IPS-15b (cell line): ENCODE measurements at regions not wholly inside any gene's neighbourhood (a gene's known extent, or its start where the extent isn't known, plus 50 kb on each side); places are given as distances from the start of the nearest gene placed in this dataset.

ENCODE experiments used
- H3K27me3 ChIP-seq: one replicate; pipeline ENCODE4 v1.6.1; 2013; ENCODE audit warnings: low read length; ENCODE audit not compliant: control insufficient read depth, insufficient read depth
- H3K36me3 ChIP-seq: one replicate; pipeline ENCODE4 v1.6.1; 2013; ENCODE audit warnings: low read length; ENCODE audit not compliant: control insufficient read depth, insufficient read depth
- H3K4me1 ChIP-seq: one replicate; pipeline ENCODE4 v1.6.1; 2013; ENCODE audit warnings: mild to moderate bottlenecking, low read length; ENCODE audit not compliant: control insufficient read depth, insufficient read depth
- H3K4me3 ChIP-seq: one replicate; pipeline ENCODE4 v1.5.1; 2013; ENCODE audit warnings: low read depth, low read length
- H3K9ac ChIP-seq: one replicate; pipeline ENCODE4 v1.6.1; 2013; ENCODE audit warnings: low read depth, mild to moderate bottlenecking, low read length
- H3K9me3 ChIP-seq: one replicate; pipeline ENCODE4 v1.6.1; 2013; ENCODE audit warnings: mild to moderate bottlenecking, low read length; ENCODE audit not compliant: control insufficient read depth, insufficient read depth

DNA sequence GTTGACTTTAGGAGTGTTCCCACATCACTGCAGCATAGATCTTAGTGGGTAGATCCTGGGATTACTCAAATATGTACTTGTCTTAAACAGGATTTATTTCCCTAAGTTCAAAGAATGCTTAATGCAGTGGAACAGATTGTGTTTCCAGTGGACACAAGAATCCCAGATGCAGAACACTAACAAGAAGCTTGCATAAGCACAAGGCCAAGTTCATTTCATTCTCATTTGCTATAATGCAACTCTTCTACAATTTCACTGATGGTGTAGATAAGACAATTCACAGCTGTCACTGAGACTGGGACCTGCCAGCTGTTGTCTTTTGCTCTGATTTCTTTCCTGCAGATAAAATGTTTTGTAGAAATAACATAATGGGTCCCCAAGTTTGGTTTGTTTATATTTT, 225.6 kb downstream of the NFKBIZ start:
- Histone ChIP-seq H3K4me3 (no peak overlapping the region), H3K9me3 (no peaks in the 10 kb centered on the region), H3K27me3 (no peaks in the 10 kb centered on the region), H3K4me1 (peaks cover 9% of the 10 kb centered on the region), H3K9ac (no peak overlapping the region), H3K36me3 (no peaks in the 10 kb centered on the region)

DNA sequence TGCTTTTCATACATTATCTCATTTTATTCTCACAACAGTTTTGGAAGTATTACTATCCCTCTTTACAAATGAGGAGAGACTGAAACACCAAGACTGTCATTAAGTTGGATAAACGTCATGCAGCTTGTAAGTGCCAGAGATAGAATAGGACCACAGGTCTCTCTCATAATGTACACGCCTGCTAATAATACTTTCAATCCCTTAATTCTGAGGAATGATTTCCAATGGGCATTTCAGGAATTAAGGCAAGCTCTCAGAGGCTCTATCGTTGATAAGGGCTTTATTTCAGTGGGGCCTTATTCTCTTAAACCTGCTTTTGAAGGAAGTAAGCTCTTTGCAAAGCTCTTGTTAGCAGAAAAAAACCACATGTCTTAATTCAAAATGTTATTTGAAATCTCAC, 229.1 kb downstream of the NFKBIZ start:
- Histone ChIP-seq H3K4me1 (peaks cover 10% of the 10 kb centered on the region), H3K9me3 (no peaks in the 10 kb centered on the region), H3K36me3 (no peaks in the 10 kb centered on the region), H3K9ac (no peak overlapping the region), H3K4me3 (no peak overlapping the region), H3K27me3 (no peaks in the 10 kb centered on the region)

DNA sequence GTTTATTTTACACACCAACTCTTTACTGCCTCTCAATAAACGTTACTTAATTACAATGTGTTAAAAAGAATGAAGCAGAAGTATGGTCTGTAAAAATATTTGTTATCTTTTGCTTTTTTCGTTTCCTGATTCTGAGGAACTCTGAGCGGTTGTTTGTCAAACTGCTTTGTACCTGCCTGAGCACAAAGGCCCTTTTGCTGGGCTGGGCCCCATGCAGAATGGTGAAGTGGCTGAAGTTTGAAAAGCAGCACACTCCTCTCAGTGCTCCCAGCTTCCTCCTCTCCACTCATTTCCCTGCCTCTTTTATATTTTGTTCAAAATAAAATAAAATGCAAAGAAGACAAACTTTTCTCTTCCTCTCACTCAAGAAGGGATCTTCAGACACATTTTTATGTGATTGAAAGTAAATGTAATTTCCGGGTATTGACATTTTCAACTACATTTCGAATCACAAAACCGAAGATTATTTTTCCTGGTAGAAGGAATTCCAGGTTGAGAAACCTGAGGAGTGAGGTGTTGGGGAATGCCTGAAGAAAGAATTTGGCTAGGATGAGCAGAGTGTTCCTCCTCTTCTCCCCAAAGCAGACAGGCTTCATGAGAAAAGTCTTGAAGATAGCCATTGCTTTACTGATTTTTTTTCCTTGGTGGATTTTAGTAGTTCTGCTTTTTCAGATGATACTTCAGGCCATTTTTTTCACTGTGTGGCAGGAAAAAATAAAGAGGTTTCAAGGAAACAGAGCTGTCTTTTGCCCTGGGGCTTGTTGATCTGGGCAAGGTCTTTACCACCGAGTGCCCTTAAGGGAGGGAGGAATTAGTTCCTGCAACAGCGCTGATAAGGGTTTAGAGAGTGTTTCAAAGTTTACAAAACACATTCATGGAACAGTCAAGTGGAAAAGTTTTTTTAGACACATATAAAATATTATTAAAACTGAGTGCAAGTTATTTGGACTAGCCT, 229.8 kb downstream of the NFKBIZ start:
- H3K9ac ChIP-seq: no peak overlapping the region

GRCh38 chr3:102079809-102080197, 230.5 kb downstream of the NFKBIZ start:
- no peaks in the 10 kb centered on the region for H3K27me3 ChIP-seq
- H3K9me3 ChIP-seq: no peaks in the 10 kb centered on the region
- no peak overlapping the region for H3K9ac ChIP-seq
- peaks cover 10% of the 10 kb centered on the region for H3K4me1 ChIP-seq
- H3K36me3 ChIP-seq: no peaks in the 10 kb centered on the region
- no peak overlapping the region for H3K4me3 ChIP-seq

More for the DNA sequence above, 229.8 kb downstream of the NFKBIZ start:
- no peaks in the 10 kb centered on the region for H3K36me3 ChIP-seq
- H3K4me1 ChIP-seq: peaks cover 10% of the 10 kb centered on the region
- no peak overlapping the region for H3K4me3 ChIP-seq
- no peaks in the 10 kb centered on the region for H3K27me3 ChIP-seq
- H3K9me3 ChIP-seq: no peaks in the 10 kb centered on the region

DNA sequence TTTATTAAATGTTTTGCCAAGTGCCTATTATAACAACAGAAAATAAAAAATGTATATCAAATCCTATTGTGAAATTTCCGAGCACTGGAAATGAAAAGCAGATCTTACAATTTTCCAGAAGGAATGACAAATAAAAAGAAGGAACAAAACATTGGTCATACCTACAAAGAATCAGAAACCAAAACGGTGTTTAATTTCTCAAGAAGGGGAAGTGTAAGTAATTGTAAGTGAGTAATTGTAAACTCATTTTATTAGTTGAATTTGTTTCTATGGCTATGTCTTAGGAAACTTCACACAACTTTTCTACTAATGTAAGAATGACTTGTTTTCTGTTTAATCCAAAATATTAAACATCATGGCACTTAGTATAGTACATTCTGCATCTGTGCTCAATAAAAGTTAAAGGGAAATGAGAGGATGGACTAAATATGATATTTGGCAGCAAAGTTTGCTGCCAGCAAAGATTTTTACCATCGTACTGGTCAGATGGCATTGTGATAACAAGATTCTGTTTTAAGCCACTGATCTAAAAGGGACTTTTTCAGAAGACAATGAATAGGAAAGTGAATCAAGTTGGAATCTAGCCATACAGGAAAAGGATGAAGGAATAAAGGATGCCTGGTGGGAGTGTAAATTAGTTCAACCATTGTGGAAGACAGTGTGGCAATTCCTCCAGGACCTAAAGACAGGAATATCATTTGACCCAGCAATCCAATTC, 232.4 kb downstream of the NFKBIZ start:
- no peak overlapping the region for H3K4me3 ChIP-seq
- no peak overlapping the region for H3K9ac ChIP-seq
- no peaks in the 10 kb centered on the region for H3K36me3 ChIP-seq
- H3K27me3 ChIP-seq: no peaks in the 10 kb centered on the region
- peaks cover 10% of the 10 kb centered on the region for H3K4me1 ChIP-seq
- H3K9me3 ChIP-seq: no peaks in the 10 kb centered on the region

GRCh38 chr3:102083473-102083872, 234.2 kb downstream of the NFKBIZ start:
- no peak overlapping the region for H3K4me3 ChIP-seq

GRCh38 chr3:102084006-102084405, 234.7 kb downstream of the NFKBIZ start:
- no peak overlapping the region for H3K9ac ChIP-seq
- no peaks in the 10 kb centered on the region for H3K9me3 ChIP-seq
- H3K36me3 ChIP-seq: no peaks in the 10 kb centered on the region
- H3K4me3 ChIP-seq: no peak overlapping the region
- H3K27me3 ChIP-seq: no peaks in the 10 kb centered on the region
- H3K4me1 ChIP-seq: peaks cover 8% of the 10 kb centered on the region

More at GRCh38 chr3:102083473-102083872, 234.2 kb downstream of the NFKBIZ start:
- no peaks in the 10 kb centered on the region for H3K9me3 ChIP-seq
- no peaks in the 10 kb centered on the region for H3K36me3 ChIP-seq
- H3K9ac ChIP-seq: no peak overlapping the region
- no peaks in the 10 kb centered on the region for H3K27me3 ChIP-seq
- H3K4me1 ChIP-seq: peaks cover 10% of the 10 kb centered on the region

DNA sequence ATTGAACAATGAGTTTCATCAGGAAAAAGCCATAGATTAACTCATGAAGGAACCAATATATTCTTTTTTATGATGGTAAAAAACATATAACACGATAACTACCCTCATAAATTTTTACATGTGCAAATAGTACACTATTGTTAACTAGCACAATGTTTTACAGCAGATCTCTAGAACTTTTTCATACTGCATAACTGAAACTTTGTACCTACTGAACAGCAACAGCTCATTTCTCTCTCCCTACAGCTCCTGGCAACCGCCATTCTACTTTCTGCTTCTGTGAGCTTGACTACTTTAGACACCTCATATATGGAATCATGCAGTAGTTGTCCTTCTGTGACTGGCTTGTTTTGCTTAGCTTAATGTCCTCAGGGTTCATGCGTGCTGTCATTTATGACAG, 235.4 kb downstream of the NFKBIZ start:
- H3K9me3 ChIP-seq: no peaks in the 10 kb centered on the region
- peaks cover 3% of the 10 kb centered on the region for H3K4me1 ChIP-seq
- H3K27me3 ChIP-seq: no peaks in the 10 kb centered on the region
- no peak overlapping the region for H3K4me3 ChIP-seq
- H3K9ac ChIP-seq: no peak overlapping the region
- H3K36me3 ChIP-seq: no peaks in the 10 kb centered on the region

- Histone ChIP-seq H3K36me3 (no peaks in the 10 kb centered on the region), H3K4me3 (no peak overlapping the region), H3K27me3 (no peaks in the 10 kb centered on the region), H3K4me1 (no peaks in the 10 kb centered on the region), H3K9me3 (no peaks in the 10 kb centered on the region), H3K9ac (no peak overlapping the region)
Measured at GRCh38 chr3:102085431-102086176, 236.3 kb downstream of the NFKBIZ start.

DNA sequence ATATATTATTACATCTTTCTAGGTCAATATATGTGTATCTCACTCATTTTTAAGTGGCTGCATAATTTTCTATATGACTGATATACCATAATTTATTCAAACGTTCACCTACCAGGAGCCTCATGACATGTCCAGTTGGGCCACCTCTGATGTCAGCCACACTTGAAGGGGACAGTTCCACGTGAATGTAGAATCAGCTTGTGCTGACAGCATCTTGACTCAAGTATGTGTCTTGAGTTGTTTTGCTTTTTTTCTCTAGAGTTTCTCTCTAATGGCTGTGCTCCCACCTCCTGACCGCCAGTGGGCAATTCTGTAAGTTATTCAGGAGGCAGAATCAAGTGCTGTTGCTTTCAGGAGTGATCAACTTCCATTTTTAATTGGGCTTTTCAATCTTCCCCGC, 237.9 kb downstream of the NFKBIZ start:
- H3K4me3 ChIP-seq: no peak overlapping the region
- no peak overlapping the region for H3K9ac ChIP-seq
- no peaks in the 10 kb centered on the region for H3K36me3 ChIP-seq
- H3K27me3 ChIP-seq: no peaks in the 10 kb centered on the region
- no peaks in the 10 kb centered on the region for H3K4me1 ChIP-seq
- no peaks in the 10 kb centered on the region for H3K9me3 ChIP-seq

DNA sequence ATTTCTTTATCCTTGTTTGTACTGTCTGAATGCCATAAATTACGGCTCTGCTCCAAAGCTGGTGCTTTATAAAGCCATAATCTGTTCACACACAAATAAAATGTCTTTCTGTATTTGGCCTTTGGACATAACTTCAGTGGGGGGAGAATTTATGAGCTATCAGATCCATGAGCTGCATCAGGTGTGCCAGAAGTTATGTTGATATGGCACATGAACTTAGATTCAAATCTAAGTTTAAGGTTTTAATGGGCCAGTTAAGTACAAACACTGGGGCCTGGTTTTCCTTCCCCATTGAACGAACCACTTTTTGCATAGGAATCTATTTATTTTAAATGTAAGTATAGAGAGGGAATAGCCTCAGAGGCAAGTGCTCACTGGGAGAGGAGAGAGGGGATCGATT, 239.9 kb downstream of the NFKBIZ start:
- Histone ChIP-seq H3K9me3 (no peaks in the 10 kb centered on the region), H3K4me1 (no peaks in the 10 kb centered on the region), H3K9ac (no peak overlapping the region)

More for the DNA sequence above, 239.9 kb downstream of the NFKBIZ start:
- Histone ChIP-seq H3K36me3 (no peaks in the 10 kb centered on the region), H3K4me3 (no peak overlapping the region), H3K27me3 (no peaks in the 10 kb centered on the region)
